IMR-90 (cell line): ENCODE measurements at regions not wholly inside any gene's neighbourhood (a gene's known extent, or its start where the extent isn't known, plus 50 kb on each side); places are given as distances from the start of the nearest gene placed in this dataset.

Source experiments
- BHLHE40 ChIP-seq: fragments of 150-350 bp; IDR thresholded peaks from 2 replicates; pipeline ENCODE4 v1.6.1; 2016; ENCODE audit warnings: mild to moderate bottlenecking, low read depth, low read length
- CEBPB ChIP-seq: IDR thresholded peaks from 2 replicates; pipeline ENCODE4 v1.6.1; 2012; ENCODE audit warnings: low read depth, low read length, improper control_type of control experiment
- CHD1 ChIP-seq: IDR thresholded peaks from 2 replicates; pipeline ENCODE4 v1.6.1; 2012; ENCODE audit warnings: low read depth, low read length, improper control_type of control experiment
- CTCF ChIP-seq: conservative IDR thresholded peaks from 2 replicates; pipeline ENCODE4 v1.5.1; 2012; ENCODE audit warnings: mild to moderate bottlenecking, low read depth, low read length, improper control_type of control experiment
- FOS ChIP-seq: fragments of 150-350 bp; IDR thresholded peaks from 2 replicates; pipeline ENCODE4 v1.6.1; 2016; ENCODE audit warnings: low read depth, low read length
- MAFK ChIP-seq: IDR thresholded peaks from 2 replicates; pipeline ENCODE4 v1.6.1; 2012; ENCODE audit warnings: low read depth, low read length, improper control_type of control experiment
- MAZ ChIP-seq: IDR thresholded peaks from 2 replicates; pipeline ENCODE4 v1.6.1; 2012; ENCODE audit warnings: low read depth, mild to moderate bottlenecking, low read length, improper control_type of control experiment, moderate library complexity, borderline replicate concordance
- MXI1 ChIP-seq: IDR thresholded peaks from 2 replicates; pipeline ENCODE4 v1.6.1; 2012; ENCODE audit warnings: low read depth, mild to moderate bottlenecking, low read length, moderate library complexity, borderline replicate concordance
- NFE2L2 ChIP-seq: fragments of 150-350 bp; IDR thresholded peaks from 2 replicates; pipeline ENCODE4 v1.6.1; 2016; ENCODE audit warnings: low read depth, mild to moderate bottlenecking, low read length
- POLR2A ChIP-seq: IDR thresholded peaks from 2 replicates; pipeline ENCODE4 v1.6.1; 2012; ENCODE audit warnings: mild to moderate bottlenecking, low read depth, low read length
- RCOR1 ChIP-seq: IDR thresholded peaks from 2 replicates; pipeline ENCODE4 v1.6.1; 2012; ENCODE audit warnings: mild to moderate bottlenecking, low read length, improper control_type of control experiment; ENCODE audit not compliant: insufficient replicate concordance
- RFX5 ChIP-seq: IDR thresholded peaks from 2 replicates; pipeline ENCODE4 v1.8.0; 2012; ENCODE audit warnings: low read depth, mild to moderate bottlenecking, low read length, moderate library complexity
- SMC3 ChIP-seq: fragments of 150-350 bp; IDR thresholded peaks from 2 replicates; pipeline ENCODE4 v1.6.1; 2016; ENCODE audit warnings: low read depth, mild to moderate bottlenecking, antibody characterized with exemption, low read length, moderate library complexity

GRCh38 chr21:16055014-16055413, 325.2 kb downstream of the USP25 start:
- no peak for TF ChIP-seq CTCF
- TF ChIP-seq MXI1, result no peak
- TF ChIP-seq NFE2L2, result no peak
- no peak for TF ChIP-seq POLR2A
- TF ChIP-seq BHLHE40, result no peak
- TF ChIP-seq SMC3, result no peak
- TF ChIP-seq RCOR1, result no peak
- no peak for TF ChIP-seq CEBPB
- no peak for TF ChIP-seq CHD1
- no peak for TF ChIP-seq RFX5
- no peak for TF ChIP-seq MAFK
- TF ChIP-seq FOS, result no peak
- TF ChIP-seq MAZ, result no peak
